Aorta (tissue), 5 donors: ENCODE measurements at regions not wholly inside any gene's neighbourhood (a gene's known extent, or its start where the extent isn't known, plus 50 kb on each side); places are given as distances from the start of the nearest gene placed in this dataset.

Source experiments
- ATAC-seq: fragments of 200-7000 bp; cut with Tn5 transposase; one replicate; pipeline ENCODE4 v1.9.1; 2022; ENCODE audit warnings: moderate library complexity; ENCODE audit not compliant: low FRiP score
- DNase-seq, 2 donors: peaks; one replicate each; pipeline ENCODE4 v3.0.0-alpha.2; 2020
- H3K27ac ChIP-seq, 2 donors: one replicate each; pipeline ENCODE4 v1.5.1; 2013; ENCODE audit warnings: low read length in 2 of 2, mild to moderate bottlenecking in 2 of 2, moderate library complexity in 2 of 2, control low read depth in 1 of 2, inconsistent platforms in 1 of 2, low read depth in 1 of 2
- H3K27me3 ChIP-seq, 2 donors: one replicate each; pipeline ENCODE4 v1.6.1; 2013; ENCODE audit warnings: control low read depth in 1 of 2, low read length in 1 of 2, mild to moderate bottlenecking in 1 of 2, moderate library complexity in 1 of 2; ENCODE audit not compliant: insufficient read depth in 2 of 2, control insufficient read depth in 1 of 2
- H3K36me3 ChIP-seq, 2 donors: one replicate each; pipeline ENCODE4 v1.6.1; 2013; ENCODE audit warnings: control low read depth in 1 of 2, low read length in 1 of 2, mild to moderate bottlenecking in 1 of 2; ENCODE audit not compliant: insufficient read depth in 2 of 2, control insufficient read depth in 1 of 2
- H3K4me1 ChIP-seq, 2 donors: one replicate each; pipeline ENCODE4 v1.6.1; 2013; ENCODE audit warnings: low read length in 2 of 2, control low read depth in 1 of 2, mild to moderate bottlenecking in 1 of 2, moderate library complexity in 1 of 2; ENCODE audit not compliant: insufficient read depth in 2 of 2, control insufficient read depth in 1 of 2
- H3K4me3 ChIP-seq, 2 donors: one replicate each; pipeline ENCODE4 v1.5.1; 2013; ENCODE audit warnings: low read length in 2 of 2, control low read depth in 1 of 2, mild to moderate bottlenecking in 1 of 2
- H3K9me3 ChIP-seq: one replicate; pipeline ENCODE4 v1.6.1; 2013; ENCODE audit warnings: mild to moderate bottlenecking, low read length; ENCODE audit not compliant: control insufficient read depth
- WGBS, 2 donors: extraction: QIAGEN DNeasy Blood & Tissue Kit; methylation state at CpG; one replicate each; pipeline ENCODE4 v1.1.7; 2013; 5-methylcytosine and 5-hydroxymethylcytosine counted together
- intact Hi-C, 2 donors: fragments of 100-400 bp; cut with DNase I; formaldehyde crosslinking; loops; one replicate each; pipeline versions ENCODE4 v1.14.2 to v1.15.0; 2022
- donor health status: healthy with polysubstance abuse.
- donor health status: Bipolar disorder and iron deficiency.
- donor health status: DM: no; HTN: no; CAD: no.
- donor health status: DM: no; HTN: no; CAD: no.
- donor health status: DM: yes; HTN: yes; CAD: no.

DNA sequence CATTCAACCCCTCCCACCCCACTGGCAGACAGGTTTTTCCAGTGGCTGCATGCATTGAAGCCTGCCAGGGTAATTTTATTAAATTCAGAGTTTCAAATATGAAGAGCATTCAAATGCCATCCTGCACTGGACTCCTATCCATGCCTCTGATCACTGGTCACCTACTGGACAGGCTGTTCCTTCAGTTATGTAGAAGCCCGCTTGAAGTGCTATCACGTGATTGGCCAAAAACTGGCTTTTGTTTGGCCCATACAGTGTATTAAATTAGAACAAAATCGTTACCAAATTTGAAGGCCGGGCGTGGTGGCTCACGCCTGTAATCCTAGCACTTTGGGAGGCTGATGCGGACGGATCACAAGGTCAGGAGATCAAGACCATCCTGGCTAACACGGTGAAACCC lies 464.1 kb downstream of the TSN start:
- WGBS, 2 donors = 95 to 96% methylated on average over 9 of the region's 9 CpGs
- no peaks in the 10 kb centered on the region for H3K9me3 ChIP-seq
- ATAC-seq (no peak), DNase-seq (no peak)
- intact Hi-C loops = no loop called here
- H3K27me3 ChIP-seq = no peaks in the 10 kb centered on the region
- H3K36me3 ChIP-seq = no peaks in the 10 kb centered on the region
- no peaks in the 10 kb centered on the region for H3K4me1 ChIP-seq
- H3K27ac ChIP-seq = no peak overlapping the region
- H3K4me3 ChIP-seq = no peak overlapping the region

DNA sequence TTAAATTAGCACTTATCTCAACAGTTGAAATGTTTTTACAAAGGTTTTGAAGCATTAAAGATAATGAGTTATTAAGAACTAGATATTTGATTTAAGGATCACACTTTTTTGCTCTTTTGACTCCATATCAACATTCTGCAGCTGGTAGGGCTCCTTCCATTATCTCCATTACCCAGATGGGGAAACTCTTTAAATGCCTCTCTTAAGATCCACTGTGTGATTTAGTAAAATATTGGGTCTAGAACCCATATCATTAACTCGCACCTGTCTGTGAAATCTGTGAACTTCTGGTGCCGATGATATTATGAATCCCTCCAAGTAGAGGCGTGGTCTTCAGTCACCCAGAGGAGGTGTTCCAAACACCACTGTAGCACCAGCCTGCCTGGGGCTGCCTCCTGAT lies 466.2 kb downstream of the TSN start:
- intact Hi-C loops = no loop called here
- Histone ChIP-seq H3K27ac (no peak overlapping the region), H3K4me3 (no peak overlapping the region), H3K9me3 (no peaks in the 10 kb centered on the region), H3K4me1 (no peaks in the 10 kb centered on the region), H3K27me3 (no peaks in the 10 kb centered on the region), H3K36me3 (no peaks in the 10 kb centered on the region)
- ATAC-seq (no peak), DNase-seq (no peak)
- WGBS, 2 donors = 90% methylated on average over 3 of the region's 3 CpGs

DNA sequence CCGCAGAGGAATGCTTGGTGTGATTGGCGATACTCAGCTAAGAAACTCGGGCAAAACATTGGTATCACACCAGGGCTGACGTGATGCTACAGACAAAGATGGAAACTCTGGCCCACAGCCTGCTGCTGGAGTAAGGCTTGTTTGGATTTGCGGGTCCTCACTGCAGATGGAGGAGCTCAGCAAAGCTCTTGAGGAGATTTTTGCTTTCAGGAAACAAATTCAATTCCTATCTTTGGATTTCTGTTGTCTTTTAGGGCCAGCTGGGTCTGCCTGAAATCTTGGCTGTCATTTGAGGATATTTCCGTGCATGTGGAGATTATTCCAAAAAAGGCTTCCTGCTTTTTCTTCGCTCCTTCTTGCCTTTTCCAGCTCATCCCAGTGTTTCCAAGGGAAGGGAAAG lies 475.8 kb downstream of the TSN start:
- H3K4me1 ChIP-seq = no peaks in the 10 kb centered on the region
- ATAC-seq (no peak), DNase-seq (no peak)
- H3K4me3 ChIP-seq = no peak overlapping the region
- H3K9me3 ChIP-seq = no peaks in the 10 kb centered on the region
- H3K27ac ChIP-seq = no peak overlapping the region
- no peaks in the 10 kb centered on the region for H3K36me3 ChIP-seq
- WGBS, 2 donors = 70% methylated on average over 7 of the region's 7 CpGs
- intact Hi-C loops = no loop called here
- no peaks in the 10 kb centered on the region for H3K27me3 ChIP-seq

DNA sequence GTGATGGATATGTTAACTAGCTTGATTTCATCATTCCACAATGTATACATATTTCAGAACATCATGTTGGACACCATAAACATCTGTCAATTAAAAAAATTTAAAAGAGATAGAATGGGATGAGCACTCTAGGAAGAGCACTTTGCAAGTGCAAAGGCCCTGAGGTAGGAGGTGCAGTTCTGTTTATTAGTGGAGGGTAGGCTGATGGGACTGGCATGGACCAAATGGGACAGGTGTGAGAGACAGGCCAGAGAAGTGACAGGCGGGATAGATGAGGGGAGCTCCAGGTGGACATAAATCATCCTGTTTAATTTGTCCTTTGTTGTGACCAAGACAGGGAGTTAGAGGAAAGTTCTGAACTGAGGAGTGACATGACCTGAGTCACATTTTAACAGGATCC lies 477.9 kb downstream of the TSN start:
- no peaks in the 10 kb centered on the region for H3K36me3 ChIP-seq
- H3K4me1 ChIP-seq = no peaks in the 10 kb centered on the region
- no peaks in the 10 kb centered on the region for H3K27me3 ChIP-seq
- ATAC-seq = no peak
- H3K4me3 ChIP-seq = no peak overlapping the region
- WGBS, 2 donors = 88 to 94% methylated on average over 1 of the region's 1 CpG
- no peak overlapping the region for H3K27ac ChIP-seq
- DNase-seq = no peak
- intact Hi-C loops = no loop called here
- no peaks in the 10 kb centered on the region for H3K9me3 ChIP-seq

DNA sequence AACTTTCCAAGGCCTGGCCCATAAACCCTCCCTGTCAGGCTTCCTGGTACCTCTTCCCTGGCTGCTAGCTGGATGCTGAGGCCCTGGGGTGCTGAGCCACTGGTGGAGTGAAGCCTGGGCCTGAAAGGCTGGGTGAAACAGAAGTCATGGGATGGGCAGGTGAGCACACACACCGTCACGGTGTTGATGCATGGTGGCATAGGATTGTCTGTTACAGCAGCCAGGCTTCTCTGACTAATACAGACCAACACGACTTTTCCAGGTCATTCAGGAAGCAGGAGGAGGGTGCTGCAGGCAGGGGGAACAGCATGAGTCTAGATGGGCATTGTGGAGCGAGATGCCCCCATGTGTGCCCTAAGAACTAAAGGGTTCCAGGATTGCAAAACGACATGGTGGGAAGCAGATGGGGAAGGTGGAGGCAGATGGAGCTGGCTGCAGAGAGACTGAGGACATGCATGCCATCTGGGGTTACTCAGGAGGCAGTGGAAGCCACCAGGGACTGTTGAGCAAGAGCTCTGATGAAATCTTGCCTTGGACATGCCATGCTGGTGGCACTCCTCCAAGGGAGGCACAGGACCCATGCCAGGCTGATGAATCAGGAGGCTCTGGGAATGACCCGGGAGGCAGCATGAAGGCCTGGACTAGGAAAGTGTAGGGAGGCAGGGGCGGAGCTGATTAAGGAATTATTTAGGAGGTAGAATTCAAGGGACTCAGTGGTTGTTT lies 480.9 kb downstream of the TSN start:
- peak; percentile 71 to 79 for DNase-seq
- no peaks in the 10 kb centered on the region for H3K9me3 ChIP-seq
- intact Hi-C loops = no loop called here
- H3K4me1 ChIP-seq = no peaks in the 10 kb centered on the region
- H3K27ac ChIP-seq = no peak overlapping the region
- WGBS, 2 donors = 72 to 73% methylated on average over 7 of the region's 7 CpGs
- H3K27me3 ChIP-seq = no peaks in the 10 kb centered on the region
- no peak for ATAC-seq
- no peaks in the 10 kb centered on the region for H3K36me3 ChIP-seq
- H3K4me3 ChIP-seq = no peak overlapping the region

DNA sequence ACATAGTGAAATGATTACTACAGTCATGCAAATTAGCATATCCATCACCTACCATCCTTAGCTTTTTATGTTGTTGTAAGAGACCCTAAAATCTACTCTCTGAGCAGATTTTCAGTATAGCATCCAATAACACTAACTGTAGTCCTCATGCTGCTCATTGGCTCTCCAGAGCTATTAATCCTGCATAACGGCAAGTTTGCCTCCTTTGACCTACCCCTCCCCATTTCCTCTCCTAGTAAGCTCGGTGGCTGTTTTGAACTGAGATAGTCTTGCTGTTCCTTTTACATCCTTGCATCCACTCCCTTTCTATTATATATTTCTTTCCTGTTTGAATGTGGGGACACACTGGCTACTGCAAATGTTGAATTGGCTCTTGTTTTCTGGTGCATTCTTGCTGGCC lies 481.5 kb downstream of the TSN start:
- no peak for ATAC-seq
- no peak for DNase-seq

DNA sequence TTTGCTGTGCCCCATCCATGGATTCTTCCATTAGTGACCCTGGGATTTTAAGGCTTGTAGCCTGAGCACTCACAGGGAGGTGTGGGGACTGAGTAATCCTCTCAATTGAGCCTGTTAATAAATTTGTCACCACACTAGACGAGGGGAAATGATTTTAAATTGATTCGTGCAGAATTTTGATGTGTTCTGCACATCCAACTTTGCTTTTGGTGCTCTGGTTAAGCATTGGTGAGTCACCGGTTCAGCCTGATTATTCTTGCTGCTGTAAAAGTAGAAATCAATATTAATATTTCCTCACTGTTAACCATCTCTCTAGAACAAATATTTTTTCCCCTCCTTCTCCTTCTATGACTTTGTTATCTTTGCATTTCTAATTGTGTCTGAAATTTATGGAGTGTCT lies 482.0 kb downstream of the TSN start:
- Histone ChIP-seq H3K27ac (no peak overlapping the region), H3K27me3 (no peaks in the 10 kb centered on the region), H3K36me3 (no peaks in the 10 kb centered on the region), H3K4me3 (no peak overlapping the region), H3K4me1 (no peaks in the 10 kb centered on the region), H3K9me3 (no peaks in the 10 kb centered on the region)
- ATAC-seq = no peak
- intact Hi-C loops = no loop called here
- DNase-seq = no peak
- WGBS, 2 donors = 64 to 70% methylated on average over 3 of the region's 3 CpGs

More for the DNA sequence above, 481.5 kb downstream of the TSN start:
- no peaks in the 10 kb centered on the region for H3K9me3 ChIP-seq
- H3K27me3 ChIP-seq = no peaks in the 10 kb centered on the region
- no peaks in the 10 kb centered on the region for H3K4me1 ChIP-seq
- intact Hi-C loops = no loop called here
- H3K27ac ChIP-seq = no peak overlapping the region
- WGBS, 2 donors = 14 to 20% methylated on average over 2 of the region's 2 CpGs
- no peaks in the 10 kb centered on the region for H3K36me3 ChIP-seq
- H3K4me3 ChIP-seq = no peak overlapping the region

DNA sequence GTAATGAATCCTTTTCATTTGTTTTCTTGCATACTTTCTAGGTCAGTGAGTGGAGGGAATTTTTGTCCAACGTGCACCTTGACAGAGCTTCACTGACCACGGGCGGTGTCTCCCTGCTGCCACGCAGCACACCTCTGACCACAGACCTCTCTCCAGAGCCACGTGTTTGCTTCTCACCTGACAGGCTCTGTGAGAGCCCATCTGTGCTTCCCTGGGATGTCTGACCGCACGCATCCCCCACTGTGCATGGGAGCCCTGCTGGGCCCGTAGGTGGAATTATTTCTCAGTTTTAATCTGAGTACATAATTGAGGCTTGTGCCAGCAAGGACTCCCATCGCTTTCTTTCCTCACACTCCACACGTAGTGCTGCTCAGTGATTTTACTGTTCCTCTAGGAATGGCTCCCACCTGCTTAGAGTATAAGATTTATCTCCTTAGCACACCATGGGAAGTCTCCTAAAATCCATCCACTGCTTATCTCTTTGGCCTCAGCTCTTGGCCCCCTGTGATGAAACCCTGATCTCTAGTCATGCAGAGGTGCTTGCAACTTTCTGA lies 482.6 kb downstream of the TSN start:
- WGBS, 2 donors = 79 to 84% methylated on average over 10 of the region's 10 CpGs
- ATAC-seq = no peak
- Histone ChIP-seq H3K36me3 (no peaks in the 10 kb centered on the region), H3K4me3 (no peak overlapping the region), H3K9me3 (no peaks in the 10 kb centered on the region), H3K4me1 (no peaks in the 10 kb centered on the region), H3K27ac (no peak overlapping the region), H3K27me3 (no peaks in the 10 kb centered on the region)
- no peak for DNase-seq
- intact Hi-C loops = no loop called here

DNA sequence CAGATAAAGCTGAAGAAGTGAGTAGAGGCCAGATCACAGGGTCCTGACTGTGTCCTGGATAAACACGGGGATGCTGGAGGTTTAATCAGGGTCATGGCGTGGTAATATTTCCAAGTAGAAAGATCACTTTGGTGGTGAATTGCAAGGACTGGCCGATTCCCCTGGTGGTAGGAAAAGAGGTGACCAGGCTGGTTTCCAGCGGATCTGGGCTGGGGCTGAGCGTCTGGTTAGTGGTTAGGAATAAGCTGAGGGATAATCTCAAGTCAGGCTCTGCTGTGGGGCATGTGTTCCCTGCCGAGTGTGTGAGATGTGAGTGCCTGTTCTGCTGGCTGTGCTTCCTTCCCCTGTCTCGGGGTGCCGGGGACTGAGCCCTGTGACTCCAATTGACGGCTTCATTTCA lies 484.0 kb downstream of the TSN start:
- Histone ChIP-seq H3K9me3 (no peaks in the 10 kb centered on the region), H3K36me3 (no peaks in the 10 kb centered on the region), H3K4me3 (no peak overlapping the region), H3K27me3 (no peaks in the 10 kb centered on the region), H3K4me1 (no peaks in the 10 kb centered on the region), H3K27ac (no peak overlapping the region)
- 71 to 72% methylated on average over 9 of the region's 9 CpGs for WGBS, 2 donors
- ATAC-seq (no peak), DNase-seq (no peak)
- intact Hi-C loops = no loop called here
